PC-9 (cell line): ENCODE measurements at regions not wholly inside any gene's neighbourhood (a gene's known extent, or its start where the extent isn't known, plus 50 kb on each side); places are given as distances from the start of the nearest gene placed in this dataset.

Experiments used
- EZH2 ChIP-seq: fragments of 200-600 bp; sonication (generic); IDR thresholded peaks from 2 replicates; pipeline ENCODE4 v1.8.0; 2017; ENCODE audit warnings: antibody characterized with exemption, low read depth
- TF ChIP-seq, protein P1 (sequence below): fragments of 200-600 bp; sonication (generic); conservative IDR thresholded peaks from 2 replicates; pipeline ENCODE4 v1.6.1; 2017; ENCODE audit warnings: mixed run types, antibody characterized with exemption, mild to moderate bottlenecking, moderate library complexity

DNA sequence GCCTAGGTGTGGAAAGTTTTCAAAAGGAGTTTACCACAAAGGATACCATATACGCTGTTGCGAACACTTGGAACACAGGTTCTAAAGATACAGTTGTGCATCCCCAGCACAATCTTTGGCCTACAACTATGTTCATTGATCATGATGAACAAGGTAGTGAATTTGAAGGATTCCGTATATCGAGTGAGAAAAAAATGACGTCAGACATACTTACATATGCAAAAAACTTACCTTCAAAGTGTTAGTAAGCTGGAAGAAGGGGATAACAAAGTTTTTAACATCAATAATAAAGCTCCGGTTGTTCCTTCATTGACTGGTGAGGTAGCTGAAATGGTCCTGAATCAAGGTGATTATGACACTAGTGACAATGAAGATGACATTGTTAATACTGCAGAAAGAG, 133.9 kb upstream of the PDE3A start:
- TF ChIP-seq, protein P1, sequence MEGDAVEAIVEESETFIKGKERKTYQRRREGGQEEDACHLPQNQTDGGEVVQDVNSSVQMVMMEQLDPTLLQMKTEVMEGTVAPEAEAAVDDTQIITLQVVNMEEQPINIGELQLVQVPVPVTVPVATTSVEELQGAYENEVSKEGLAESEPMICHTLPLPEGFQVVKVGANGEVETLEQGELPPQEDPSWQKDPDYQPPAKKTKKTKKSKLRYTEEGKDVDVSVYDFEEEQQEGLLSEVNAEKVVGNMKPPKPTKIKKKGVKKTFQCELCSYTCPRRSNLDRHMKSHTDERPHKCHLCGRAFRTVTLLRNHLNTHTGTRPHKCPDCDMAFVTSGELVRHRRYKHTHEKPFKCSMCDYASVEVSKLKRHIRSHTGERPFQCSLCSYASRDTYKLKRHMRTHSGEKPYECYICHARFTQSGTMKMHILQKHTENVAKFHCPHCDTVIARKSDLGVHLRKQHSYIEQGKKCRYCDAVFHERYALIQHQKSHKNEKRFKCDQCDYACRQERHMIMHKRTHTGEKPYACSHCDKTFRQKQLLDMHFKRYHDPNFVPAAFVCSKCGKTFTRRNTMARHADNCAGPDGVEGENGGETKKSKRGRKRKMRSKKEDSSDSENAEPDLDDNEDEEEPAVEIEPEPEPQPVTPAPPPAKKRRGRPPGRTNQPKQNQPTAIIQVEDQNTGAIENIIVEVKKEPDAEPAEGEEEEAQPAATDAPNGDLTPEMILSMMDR: no peak
- no peak for TF ChIP-seq EZH2
